SK-N-SH (cell line): ENCODE measurements at regions not wholly inside any gene's neighbourhood (a gene's known extent, or its start where the extent isn't known, plus 50 kb on each side); places are given as distances from the start of the nearest gene placed in this dataset.

ENCODE experiments used
- CTCF ChIA-PET: fragments of 300-600, 350-600 bp; formaldehyde crosslinking; extraction: SDS; loops from one replicate; lab custom pipeline; 2021; lab: Yijun Ruan, JAX
- POLR2A ChIA-PET: fragments of 350-600 bp; sonication (Branson Sonifier 250); formaldehyde crosslinking; extraction: SDS; loops from one replicate; lab custom pipeline; 2020; ENCODE audit warnings: antibody characterized with exemption, inconsistent platforms; lab: Yijun Ruan, JAX
- DNase-seq: peaks from one replicate; pipeline ENCODE4 v3.0.0; 2012
- H2AFZ ChIP-seq: fragments of 200-600 bp; sonication (generic); 2 replicates; pipeline ENCODE4 v1.8.1; 2016; ENCODE audit warnings: antibody characterized with exemption, mild to moderate bottlenecking, low read depth
- H3F3A ChIP-seq: fragments of 200-600 bp; sonication (generic); replicated peaks from 2 replicates; pipeline ENCODE3; 2016; ENCODE audit warnings: antibody characterized with exemption, mild to moderate bottlenecking; ENCODE audit not compliant: insufficient read depth
- H3K27ac ChIP-seq, 2 experiments: fragments of 200-500 bp in 1 of 2; fragments of 200-600 bp in 1 of 2; sonication (Bioruptor generic) in 1 of 2; sonication (generic), shearing (Covaris generic) in 1 of 2; 2 replicates each; pipeline versions ENCODE4 v1.5.1 to v1.6.1; 2014 to 2016; ENCODE audit warnings: low read depth in 2 of 2, inconsistent platforms in 1 of 2, low read length in 1 of 2, mild to moderate bottlenecking in 1 of 2, mixed read lengths in 1 of 2
- H3K27me3 ChIP-seq: fragments of 200-600 bp; sonication (generic), shearing (Covaris generic); 2 replicates; pipeline ENCODE4 v1.6.1; 2016; ENCODE audit warnings: mixed run types; ENCODE audit not compliant: insufficient read depth
- H3K36me3 ChIP-seq, 2 experiments: fragments of 200-500 bp in 1 of 2; fragments of 200-600 bp in 1 of 2; sonication (Bioruptor generic) in 1 of 2; sonication (generic) in 1 of 2; replicated peaks in 1 of 2; 2 replicates each; pipeline versions ENCODE3 to v1.5.1; 2014 to 2016; ENCODE audit warnings: low read length in 1 of 2, mild to moderate bottlenecking in 1 of 2; ENCODE audit not compliant: insufficient read depth in 2 of 2, control insufficient read depth in 1 of 2
- H3K4me1 ChIP-seq, 2 experiments: fragments of 200-500 bp in 1 of 2; fragments of 200-600 bp in 1 of 2; sonication (Bioruptor generic) in 1 of 2; sonication (generic), shearing (Covaris generic) in 1 of 2; 2 replicates each; pipeline versions ENCODE4 v1.5.1 to v1.6.1; 2014 to 2016; ENCODE audit warnings: low read depth in 1 of 2, low read length in 1 of 2, mixed run types in 1 of 2; ENCODE audit not compliant: insufficient read depth in 2 of 2, control insufficient read depth in 1 of 2
- H3K4me2 ChIP-seq: fragments of 200-600 bp; sonication (generic), shearing (Covaris generic); 2 replicates; pipeline ENCODE4 v1.6.1; 2017; ENCODE audit warnings: mixed run types
- H3K4me3 ChIP-seq, 2 experiments: fragments of 200-500 bp in 1 of 2; fragments of 200-600 bp in 1 of 2; sonication (Bioruptor generic) in 1 of 2; sonication (generic), shearing (Covaris generic) in 1 of 2; 2 replicates each; pipeline versions ENCODE4 v1.5.1 to v1.8.1; 2014 to 2016; ENCODE audit warnings: low read depth in 2 of 2, inconsistent platforms in 1 of 2, low read length in 1 of 2, mild to moderate bottlenecking in 1 of 2, mixed read lengths in 1 of 2, moderate library complexity in 1 of 2
- H3K79me2 ChIP-seq: fragments of 200-600 bp; sonication (generic); 2 replicates; pipeline ENCODE4 v1.8.1; 2017; ENCODE audit warnings: mild to moderate bottlenecking; ENCODE audit not compliant: insufficient read depth
- H3K9ac ChIP-seq: fragments of 200-600 bp; sonication (generic); 2 replicates; pipeline ENCODE4 v1.6.1; 2017; ENCODE audit warnings: mixed run types
- H3K9me2 ChIP-seq: fragments of 200-600 bp; sonication (generic); 2 replicates; pipeline ENCODE4 v1.6.1; 2017; ENCODE audit warnings: mixed run types
- H3K9me3 ChIP-seq: fragments of 200-600 bp; sonication (generic); 2 replicates; pipeline ENCODE4 v1.6.1; 2017; ENCODE audit warnings: mixed run types, mild to moderate bottlenecking, moderate library complexity
- H4K20me1 ChIP-seq: fragments of 200-600 bp; sonication (generic); 2 replicates; pipeline ENCODE4 v1.6.1; 2017; ENCODE audit warnings: mild to moderate bottlenecking, mixed run types; ENCODE audit not compliant: insufficient read depth
- CHD2 ChIP-seq: fragments of 150-350 bp; IDR thresholded peaks from 2 replicates; pipeline ENCODE4 v1.6.1; 2018; ENCODE audit warnings: low read length; ENCODE audit not compliant: partially characterized antibody
- CTCF ChIP-seq: fragments of 200-600 bp; sonication (generic); IDR thresholded peaks from 2 replicates; pipeline ENCODE4 v1.6.1; 2017; ENCODE audit warnings: antibody characterized with exemption, mild to moderate bottlenecking, moderate library complexity
- EZH2phosphoT487 ChIP-seq: fragments of 200-600 bp; sonication (generic); IDR thresholded peaks from 2 replicates; pipeline ENCODE4 v1.6.1; 2017; ENCODE audit warnings: low read depth, mixed run types, mild to moderate bottlenecking, antibody characterized with exemption, moderate library complexity, borderline replicate concordance
- FOSL2 ChIP-seq: IDR thresholded peaks from 2 replicates; pipeline ENCODE4 v1.4.0; 2012; ENCODE audit warnings: low read depth, mild to moderate bottlenecking, moderate library complexity, borderline replicate concordance
- IRF3 ChIP-seq: fragments of 150-350 bp; IDR thresholded peaks from 2 replicates; pipeline ENCODE4 v1.6.1; 2016; ENCODE audit warnings: mild to moderate bottlenecking, low read depth, low read length
- MAX ChIP-seq: IDR thresholded peaks from 2 replicates; pipeline ENCODE4 v1.4.0; 2012; ENCODE audit warnings: low read depth
- MEF2A ChIP-seq: IDR thresholded peaks from 2 replicates; pipeline ENCODE4 v1.4.0; 2012; ENCODE audit warnings: low read depth, borderline replicate concordance
- MXI1 ChIP-seq: IDR thresholded peaks from 2 replicates; pipeline ENCODE4 v1.6.1; 2012; ENCODE audit warnings: mild to moderate bottlenecking, low read depth, low read length, improper control_type of control experiment
- PBX3 ChIP-seq: IDR thresholded peaks from 2 replicates; pipeline ENCODE4; 2012
- RCOR1 ChIP-seq: fragments of 150-350 bp; IDR thresholded peaks from 2 replicates; pipeline ENCODE4 v1.6.1; 2017; ENCODE audit warnings: antibody characterized with exemption, low read length
- RFX5 ChIP-seq: IDR thresholded peaks from 2 replicates; pipeline ENCODE4 v1.6.1; 2012; ENCODE audit warnings: mild to moderate bottlenecking, improper control_type of control experiment, low read length
- RXRA ChIP-seq: IDR thresholded peaks from 2 replicates; pipeline ENCODE4 v1.4.0; 2012; ENCODE audit warnings: low read depth, mild to moderate bottlenecking, borderline replicate concordance
- SMC3 ChIP-seq: IDR thresholded peaks from 2 replicates; pipeline ENCODE4 v1.6.1; 2012; ENCODE audit warnings: low read depth, low read length, improper control_type of control experiment
- TCF12 ChIP-seq: IDR thresholded peaks from 2 replicates; pipeline ENCODE4 v1.4.0; 2012
- YY1 ChIP-seq: IDR thresholded peaks from 2 replicates; pipeline ENCODE4 v1.4.0; 2012; ENCODE audit warnings: low read depth, mild to moderate bottlenecking
- WGBS: methylation state at CpG from one replicate; pipeline ENCODE4 v1.1.6; 2017; ENCODE audit warnings: low lambda C conversion rate; 5-methylcytosine and 5-hydroxymethylcytosine counted together
- TF ChIP-seq, protein P1 (sequence below): IDR thresholded peaks from 2 replicates; pipeline ENCODE4 v1.6.1; 2012; ENCODE audit warnings: mild to moderate bottlenecking, low read depth, low read length, moderate library complexity
- TF ChIP-seq, protein P2 (sequence below): fragments of 150-350 bp; IDR thresholded peaks from 2 replicates; pipeline ENCODE4 v1.6.1; 2017; ENCODE audit warnings: antibody characterized with exemption, low read length, low read depth, borderline replicate concordance

DNA sequence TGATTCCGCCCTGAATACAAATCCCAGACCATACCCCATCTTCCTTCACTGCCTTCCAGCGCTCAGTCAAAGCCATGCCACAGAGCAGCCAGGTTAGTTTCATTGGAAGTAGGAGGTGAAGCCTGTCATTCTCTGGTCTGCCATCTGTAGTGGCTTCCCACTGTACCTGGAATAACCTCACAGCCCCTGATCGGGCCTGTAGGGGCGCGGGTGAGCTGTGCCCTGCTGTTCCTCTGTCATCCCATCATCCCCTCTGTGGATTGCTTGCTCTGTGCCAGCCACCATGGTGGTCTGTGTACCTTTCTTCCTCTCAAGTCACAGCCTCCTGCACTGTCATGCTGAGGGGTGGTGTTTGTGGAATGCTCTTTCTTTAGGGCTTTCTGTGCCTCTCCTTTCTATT is 155.1 kb downstream of the ZNF22 start:
- no peak overlapping the region for H3K4me2 ChIP-seq
- H3F3A ChIP-seq, result no peaks in the 10 kb centered on the region
- TF ChIP-seq, protein P1, sequence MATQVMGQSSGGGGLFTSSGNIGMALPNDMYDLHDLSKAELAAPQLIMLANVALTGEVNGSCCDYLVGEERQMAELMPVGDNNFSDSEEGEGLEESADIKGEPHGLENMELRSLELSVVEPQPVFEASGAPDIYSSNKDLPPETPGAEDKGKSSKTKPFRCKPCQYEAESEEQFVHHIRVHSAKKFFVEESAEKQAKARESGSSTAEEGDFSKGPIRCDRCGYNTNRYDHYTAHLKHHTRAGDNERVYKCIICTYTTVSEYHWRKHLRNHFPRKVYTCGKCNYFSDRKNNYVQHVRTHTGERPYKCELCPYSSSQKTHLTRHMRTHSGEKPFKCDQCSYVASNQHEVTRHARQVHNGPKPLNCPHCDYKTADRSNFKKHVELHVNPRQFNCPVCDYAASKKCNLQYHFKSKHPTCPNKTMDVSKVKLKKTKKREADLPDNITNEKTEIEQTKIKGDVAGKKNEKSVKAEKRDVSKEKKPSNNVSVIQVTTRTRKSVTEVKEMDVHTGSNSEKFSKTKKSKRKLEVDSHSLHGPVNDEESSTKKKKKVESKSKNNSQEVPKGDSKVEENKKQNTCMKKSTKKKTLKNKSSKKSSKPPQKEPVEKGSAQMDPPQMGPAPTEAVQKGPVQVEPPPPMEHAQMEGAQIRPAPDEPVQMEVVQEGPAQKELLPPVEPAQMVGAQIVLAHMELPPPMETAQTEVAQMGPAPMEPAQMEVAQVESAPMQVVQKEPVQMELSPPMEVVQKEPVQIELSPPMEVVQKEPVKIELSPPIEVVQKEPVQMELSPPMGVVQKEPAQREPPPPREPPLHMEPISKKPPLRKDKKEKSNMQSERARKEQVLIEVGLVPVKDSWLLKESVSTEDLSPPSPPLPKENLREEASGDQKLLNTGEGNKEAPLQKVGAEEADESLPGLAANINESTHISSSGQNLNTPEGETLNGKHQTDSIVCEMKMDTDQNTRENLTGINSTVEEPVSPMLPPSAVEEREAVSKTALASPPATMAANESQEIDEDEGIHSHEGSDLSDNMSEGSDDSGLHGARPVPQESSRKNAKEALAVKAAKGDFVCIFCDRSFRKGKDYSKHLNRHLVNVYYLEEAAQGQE, result no peak
- no peak for TF ChIP-seq EZH2phosphoT487
- no peak for TF ChIP-seq MXI1
- TF ChIP-seq YY1, result no peak
- no peak for TF ChIP-seq TCF12
- no peak for TF ChIP-seq RXRA
- TF ChIP-seq CHD2, result no peak
- no peak for TF ChIP-seq MEF2A
- no peak for TF ChIP-seq CTCF
- TF ChIP-seq RFX5, result no peak
- TF ChIP-seq SMC3, result no peak
- no peak for TF ChIP-seq RCOR1
- TF ChIP-seq FOSL2, result no peak
- no peak for TF ChIP-seq PBX3
- TF ChIP-seq, protein P2, sequence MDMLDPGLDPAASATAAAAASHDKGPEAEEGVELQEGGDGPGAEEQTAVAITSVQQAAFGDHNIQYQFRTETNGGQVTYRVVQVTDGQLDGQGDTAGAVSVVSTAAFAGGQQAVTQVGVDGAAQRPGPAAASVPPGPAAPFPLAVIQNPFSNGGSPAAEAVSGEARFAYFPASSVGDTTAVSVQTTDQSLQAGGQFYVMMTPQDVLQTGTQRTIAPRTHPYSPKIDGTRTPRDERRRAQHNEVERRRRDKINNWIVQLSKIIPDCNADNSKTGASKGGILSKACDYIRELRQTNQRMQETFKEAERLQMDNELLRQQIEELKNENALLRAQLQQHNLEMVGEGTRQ, result no peak
- TF ChIP-seq IRF3, result no peak
- TF ChIP-seq MAX, result no peak
- H3K36me3 ChIP-seq, result no peaks in the 10 kb centered on the region
- no peak overlapping the region for H3K9ac ChIP-seq
- no peaks in the 10 kb centered on the region for H3K9me3 ChIP-seq
- CTCF ChIA-PET, result interaction anchor here (0.6 kb wide), 1 partner anchor 653 kb away, joined by 3 read pairs; no protein-coding TSS in a partner anchor
- H3K27ac ChIP-seq, result no peak overlapping the region
- H3K27me3 ChIP-seq, result peaks cover 8% of the 10 kb centered on the region; the same call in 1 of the 2 replicates
- POLR2A ChIA-PET, result no interaction called here
- no peaks in the 10 kb centered on the region for H4K20me1 ChIP-seq
- no peaks in the 10 kb centered on the region for H3K79me2 ChIP-seq
- 0% methylated on average over 2 of the region's 5 CpGs for WGBS
- no peaks in the 10 kb centered on the region for H3K4me1 ChIP-seq
- no peak overlapping the region for H3K4me3 ChIP-seq
- no peak overlapping the region for H2AFZ ChIP-seq
- H3K9me2 ChIP-seq, result no peaks in the 10 kb centered on the region
- DNase-seq, result peak; percentile 15
